CD14-positive monocyte (primary cell): ENCODE measurements at regions not wholly inside any gene's neighbourhood (a gene's known extent, or its start where the extent isn't known, plus 50 kb on each side); places are given as distances from the start of the nearest gene placed in this dataset.

ENCODE experiments used
- DNase-seq, 3 donors: peaks; one replicate each; pipeline ENCODE4 v3.0.0-alpha.2; 2011 to 2022
- H2AFZ ChIP-seq: 2 replicates; pipeline ENCODE4 v1.6.0; 2012; ENCODE audit warnings: mild to moderate bottlenecking, low read depth, low read length, inconsistent platforms; ENCODE audit not compliant: insufficient read depth, poor library complexity, severe bottlenecking
- H3K27ac ChIP-seq, 2 donors: 1 replicate in 1 of 2; 2 replicates in 1 of 2; pipeline ENCODE4 v1.5.1; 2012 to 2013; ENCODE audit warnings: low read length in 2 of 2, control low read depth in 1 of 2, inconsistent platforms in 1 of 2, low read depth in 1 of 2, mild to moderate bottlenecking in 1 of 2
- H3K27me3 ChIP-seq, 2 donors: one replicate each; pipeline versions ENCODE4 v1.6.0 to v1.6.1; 2011 to 2013; ENCODE audit warnings: low read length in 2 of 2; ENCODE audit not compliant: control insufficient read depth in 2 of 2, insufficient read depth in 2 of 2
- H3K36me3 ChIP-seq, 2 donors: replicated peaks in 1 of 2; 1 replicate in 1 of 2; 2 replicates in 1 of 2; pipeline versions ENCODE4 v1.5.1 to v1.6.1; 2012 to 2013; ENCODE audit warnings: low read length in 2 of 2, control low read depth in 1 of 2, inconsistent platforms in 1 of 2, mild to moderate bottlenecking in 1 of 2; ENCODE audit not compliant: insufficient read depth in 2 of 2, control insufficient read depth in 1 of 2
- H3K4me1 ChIP-seq, 2 donors: 1 replicate in 1 of 2; 2 replicates in 1 of 2; pipeline versions ENCODE4 v1.5.1 to v1.6.1; 2012 to 2013; ENCODE audit warnings: low read length in 2 of 2, control low read depth in 1 of 2, inconsistent platforms in 1 of 2, mild to moderate bottlenecking in 1 of 2, moderate library complexity in 1 of 2; ENCODE audit not compliant: insufficient read depth in 2 of 2, control insufficient read depth in 1 of 2
- H3K4me2 ChIP-seq: replicated peaks from 2 replicates; pipeline ENCODE3; 2012; ENCODE audit warnings: low read length, moderate library complexity, mild to moderate bottlenecking; ENCODE audit not compliant: poor library complexity, severe bottlenecking; ENCODE audit errors: extremely low read depth
- H3K4me3 ChIP-seq, 3 experiments: fragments of 200-600 bp in 1 of 3; sonication (generic) in 1 of 3; replicated peaks in 1 of 3; 1 replicate in 2 of 3; 2 replicates in 1 of 3; pipeline ENCODE4 v1.5.1; 2011 to 2013; ENCODE audit warnings: low read length in 3 of 3, mild to moderate bottlenecking in 3 of 3, control low read depth in 2 of 3, low read depth in 2 of 3, inconsistent platforms in 1 of 3, moderate library complexity in 1 of 3
- H3K79me2 ChIP-seq: 2 replicates; pipeline ENCODE4 v1.6.0; 2012; ENCODE audit warnings: mild to moderate bottlenecking, control low read depth, inconsistent platforms, low read length, moderate library complexity; ENCODE audit not compliant: insufficient read depth
- H3K9ac ChIP-seq: 2 replicates; pipeline ENCODE4 v1.6.0; 2017; ENCODE audit warnings: low read length, mild to moderate bottlenecking; ENCODE audit not compliant: insufficient read depth, poor library complexity, severe bottlenecking
- H3K9me3 ChIP-seq, 2 donors: replicated peaks in 1 of 2; 1 replicate in 1 of 2; 2 replicates in 1 of 2; pipeline versions ENCODE4 v1.5.1 to v1.6.1; 2012 to 2013; ENCODE audit warnings: low read length in 2 of 2, control low read depth in 1 of 2; ENCODE audit not compliant: control insufficient read depth in 1 of 2, insufficient read depth in 1 of 2
- H4K20me1 ChIP-seq: 2 replicates; pipeline ENCODE4 v1.6.0; 2012; ENCODE audit warnings: mild to moderate bottlenecking, low read length, control low read depth, moderate library complexity; ENCODE audit not compliant: insufficient read depth
- H3K27ac Mint-ChIP-seq, 7 donors: one replicate each; pipeline ENCODE4 v1.8.0; 2020; ENCODE audit warnings: mild to moderate bottlenecking in 7 of 7, mixed read lengths in 7 of 7, moderate library complexity in 6 of 7, inconsistent platforms in 2 of 7
- H3K27me3 Mint-ChIP-seq, 3 donors: one replicate each; pipeline ENCODE4 v1.8.0; 2021 to 2022; ENCODE audit warnings: low read depth in 3 of 3, mild to moderate bottlenecking in 3 of 3, mixed read lengths in 3 of 3, moderate library complexity in 3 of 3, inconsistent platforms in 1 of 3
- H3K36me3 Mint-ChIP-seq, 2 donors: one replicate each; pipeline ENCODE4 v1.8.0; 2020; ENCODE audit warnings: mixed read lengths in 2 of 2, inconsistent platforms in 1 of 2, mild to moderate bottlenecking in 1 of 2
- H3K4me1 Mint-ChIP-seq: one replicate; pipeline ENCODE4 v1.8.0; 2020; ENCODE audit warnings: mild to moderate bottlenecking, mixed read lengths
- H3K4me3 Mint-ChIP-seq, 2 donors: one replicate each; pipeline ENCODE4 v1.8.0; 2020; ENCODE audit warnings: mild to moderate bottlenecking in 2 of 2, mixed read lengths in 2 of 2, moderate library complexity in 1 of 2
- H3K9me3 Mint-ChIP-seq, 7 donors: one replicate each; pipeline ENCODE4 v1.8.0; 2020 to 2022; ENCODE audit warnings: mixed read lengths in 7 of 7, mild to moderate bottlenecking in 6 of 7, moderate library complexity in 6 of 7, inconsistent platforms in 2 of 7
- WGBS: methylation state at CpG from one replicate; pipeline ENCODE4 v1.1.5; 2013; ENCODE audit warnings: missing lambda C conversion rate; ENCODE audit not compliant: insufficient coverage; 5-methylcytosine and 5-hydroxymethylcytosine counted together
- intact Hi-C, 2 donors: fragments of 100-400 bp; cut with micrococcal nuclease; formaldehyde crosslinking; loops; one replicate each; pipeline versions ENCODE4 v1.15.0 to v1.15.1; 2023
- TF ChIP-seq, protein P1 (sequence below): fragments of 200-600 bp; IDR thresholded peaks from one replicate; pipeline ENCODE4 v1.8.0; 2022; ENCODE audit warnings: antibody characterized with exemption, mild to moderate bottlenecking

DNA sequence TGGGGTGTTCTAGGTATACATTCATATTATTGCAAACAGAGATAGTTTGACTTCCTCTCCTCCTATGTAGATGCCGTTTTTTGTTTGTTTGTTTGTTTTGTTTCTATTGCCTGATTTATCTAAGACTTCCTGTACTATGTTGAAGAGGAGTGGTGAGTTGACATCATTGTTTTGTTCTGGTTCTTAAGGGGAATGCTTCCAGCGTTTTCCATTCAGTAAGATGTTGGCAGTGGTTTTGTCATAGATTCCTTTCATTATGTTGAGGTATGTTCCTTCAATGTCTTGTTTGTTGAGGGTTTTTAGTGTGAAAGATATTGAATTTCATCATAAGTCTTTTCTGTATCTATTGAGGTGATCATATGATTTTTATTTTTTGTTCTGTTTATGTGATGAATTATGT lies 401.6 kb upstream of the EPHA5 start:
- TF ChIP-seq, protein P1, sequence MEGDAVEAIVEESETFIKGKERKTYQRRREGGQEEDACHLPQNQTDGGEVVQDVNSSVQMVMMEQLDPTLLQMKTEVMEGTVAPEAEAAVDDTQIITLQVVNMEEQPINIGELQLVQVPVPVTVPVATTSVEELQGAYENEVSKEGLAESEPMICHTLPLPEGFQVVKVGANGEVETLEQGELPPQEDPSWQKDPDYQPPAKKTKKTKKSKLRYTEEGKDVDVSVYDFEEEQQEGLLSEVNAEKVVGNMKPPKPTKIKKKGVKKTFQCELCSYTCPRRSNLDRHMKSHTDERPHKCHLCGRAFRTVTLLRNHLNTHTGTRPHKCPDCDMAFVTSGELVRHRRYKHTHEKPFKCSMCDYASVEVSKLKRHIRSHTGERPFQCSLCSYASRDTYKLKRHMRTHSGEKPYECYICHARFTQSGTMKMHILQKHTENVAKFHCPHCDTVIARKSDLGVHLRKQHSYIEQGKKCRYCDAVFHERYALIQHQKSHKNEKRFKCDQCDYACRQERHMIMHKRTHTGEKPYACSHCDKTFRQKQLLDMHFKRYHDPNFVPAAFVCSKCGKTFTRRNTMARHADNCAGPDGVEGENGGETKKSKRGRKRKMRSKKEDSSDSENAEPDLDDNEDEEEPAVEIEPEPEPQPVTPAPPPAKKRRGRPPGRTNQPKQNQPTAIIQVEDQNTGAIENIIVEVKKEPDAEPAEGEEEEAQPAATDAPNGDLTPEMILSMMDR: no peak
- no peak overlapping the region for H2AFZ ChIP-seq
- no peak overlapping the region for H3K9ac ChIP-seq
- H3K79me2 ChIP-seq: no peaks in the 10 kb centered on the region
- Mint-ChIP-seq H3K27me3 (no peaks in the 10 kb centered on the region), H3K27ac (no peak overlapping the region), H3K9me3 (peaks cover 0 to 7% (median 1%) of the 10 kb centered on the region in 7 donors), H3K4me3 (no peak overlapping the region), H3K36me3 (no peaks in the 10 kb centered on the region), H3K4me1 (no peaks in the 10 kb centered on the region)
- H3K36me3 ChIP-seq: no peaks in the 10 kb centered on the region
- intact Hi-C loops: no loop called here
- H3K4me2 ChIP-seq: no peak overlapping the region
- H3K4me3 ChIP-seq: no peak overlapping the region
- no peak overlapping the region for H3K27ac ChIP-seq
- peaks cover 0 to 3% of the 10 kb centered on the region in 2 donors for H3K9me3 ChIP-seq
- no peaks in the 10 kb centered on the region for H3K27me3 ChIP-seq
- no peaks in the 10 kb centered on the region for H4K20me1 ChIP-seq
- H3K4me1 ChIP-seq: no peaks in the 10 kb centered on the region
- no peak for DNase-seq
- WGBS: 67% methylated on average over 1 of the region's 2 CpGs

DNA sequence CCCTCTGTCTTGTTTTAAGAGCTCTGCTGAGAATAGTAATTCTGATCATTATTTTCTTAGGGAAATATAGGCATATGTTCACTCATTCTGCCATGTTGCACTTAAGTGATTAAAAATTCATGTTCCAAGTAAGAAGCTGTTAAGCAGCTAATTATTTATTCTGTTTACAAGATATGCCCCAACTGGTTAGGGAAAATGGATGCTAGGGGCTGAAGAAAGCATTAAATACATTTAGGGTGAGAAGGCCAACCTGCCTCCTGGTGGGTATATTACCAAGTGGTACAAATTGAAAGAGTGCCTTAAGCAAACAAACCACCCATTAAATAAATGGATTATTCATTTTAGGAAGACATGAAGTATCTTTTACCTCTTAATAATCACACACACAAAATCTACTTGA lies 392.6 kb upstream of the EPHA5 start:
- TF ChIP-seq, protein P1: no peak
- Mint-ChIP-seq H3K27me3 (no peaks in the 10 kb centered on the region), H3K27ac (no peak overlapping the region), H3K36me3 (no peaks in the 10 kb centered on the region), H3K9me3 (no peaks in the 10 kb centered on the region), H3K4me3 (no peak overlapping the region), H3K4me1 (no peaks in the 10 kb centered on the region)
- Histone ChIP-seq H3K27ac (no peak overlapping the region), H4K20me1 (no peaks in the 10 kb centered on the region), H2AFZ (no peak overlapping the region), H3K36me3 (no peaks in the 10 kb centered on the region), H3K9ac (no peak overlapping the region), H3K79me2 (no peaks in the 10 kb centered on the region), H3K9me3 (no peaks in the 10 kb centered on the region), H3K4me1 (no peaks in the 10 kb centered on the region), H3K4me2 (no peak overlapping the region), H3K27me3 (no peaks in the 10 kb centered on the region), H3K4me3 (no peak overlapping the region)
- intact Hi-C loops: no loop called here
- DNase-seq: no peak
